Endothelial cell of umbilical vein (primary cell): ENCODE measurements at regions not wholly inside any gene's neighbourhood (a gene's known extent, or its start where the extent isn't known, plus 50 kb on each side); places are given as distances from the start of the nearest gene placed in this dataset.

ENCODE experiments used
- BruUV-seq: library from RNA; stranded (reverse); fragments of 400-500 nt; replicated peaks from 2 replicates; lab custom pipeline; 2021; lab: Mats Ljungman, UMichigan
- CTCF ChIA-PET: fragments of 300-600, 350-600 bp; sonication (Branson Sonifier 250); formaldehyde crosslinking; loops from one replicate; lab custom pipeline; 2021; ENCODE audit warnings: antibody characterized with exemption, inconsistent platforms; lab: Charles Lee
- POLR2A ChIA-PET: fragments of 300-600, 350-600 bp; sonication (Branson Sonifier 250); formaldehyde crosslinking; loops from one replicate; lab custom pipeline; 2021; ENCODE audit warnings: antibody characterized with exemption, inconsistent platforms; lab: Charles Lee
- DNase-seq: peaks from one replicate; pipeline ENCODE4 v3.0.0-alpha.2; 2011; ENCODE audit warnings: low read depth, low spot score
- FAIRE-seq: peaks from 2 replicates; lab custom pipeline; 2011; peaks lifted over from hg19 to GRCh38; lab: Jason Lieb, UNC
- H2AFZ ChIP-seq: 2 replicates; pipeline ENCODE4 v1.6.0; 2012; ENCODE audit warnings: low read depth, low read length, control low read depth, inconsistent platforms
- H3K27ac ChIP-seq: 2 replicates; pipeline ENCODE4 v1.5.1; 2011; ENCODE audit warnings: low read depth, mild to moderate bottlenecking, control low read depth, low read length, moderate library complexity; ENCODE audit not compliant: insufficient read depth
- H3K27me3 ChIP-seq, 2 experiments: 2 replicates each; pipeline versions ENCODE4 v1.6.0 to v1.6.1; 2011; ENCODE audit warnings: low read length in 2 of 2, mixed read lengths in 1 of 2; ENCODE audit not compliant: control insufficient read depth in 2 of 2, insufficient read depth in 2 of 2
- H3K36me3 ChIP-seq, 2 experiments: 2 replicates in 1 of 2; 3 replicates in 1 of 2; pipeline ENCODE4 v1.5.1; 2011; ENCODE audit warnings: low read length in 2 of 2, mild to moderate bottlenecking in 1 of 2, moderate library complexity in 1 of 2; ENCODE audit not compliant: control insufficient read depth in 2 of 2, insufficient read depth in 2 of 2; ENCODE audit errors: extremely low read depth in 1 of 2
- H3K4me1 ChIP-seq: 3 replicates; pipeline ENCODE4 v1.5.1; 2011; ENCODE audit warnings: mild to moderate bottlenecking, low read length; ENCODE audit not compliant: control insufficient read depth, insufficient read depth; ENCODE audit errors: extremely low read depth
- H3K4me2 ChIP-seq: 2 replicates; pipeline ENCODE4 v1.6.1; 2011; ENCODE audit warnings: low read length, control low read depth, mixed read lengths; ENCODE audit not compliant: insufficient read depth
- H3K4me3 ChIP-seq, 3 experiments: fragments of 200-600 bp in 1 of 3; sonication (generic), shearing (Covaris generic) in 1 of 3; replicated peaks in 1 of 3; 2 replicates each; pipeline ENCODE4 v1.5.1; 2011 to 2016; ENCODE audit warnings: control low read depth in 3 of 3, low read length in 3 of 3, mild to moderate bottlenecking in 2 of 3, inconsistent platforms in 1 of 3, low read depth in 1 of 3, moderate library complexity in 1 of 3; ENCODE audit not compliant: insufficient read depth in 1 of 3
- H3K79me2 ChIP-seq: 2 replicates; pipeline ENCODE4 v1.6.0; 2012; ENCODE audit warnings: low read length, inconsistent platforms; ENCODE audit not compliant: control insufficient read depth, insufficient read depth
- H3K9ac ChIP-seq: replicated peaks from 2 replicates; pipeline ENCODE3; 2011; ENCODE audit warnings: low read length, control low read depth; ENCODE audit not compliant: insufficient read depth; ENCODE audit errors: extremely low read depth
- H3K9me1 ChIP-seq: replicated peaks from 3 replicates; pipeline ENCODE4 v1.6.0; 2011; ENCODE audit warnings: mild to moderate bottlenecking, low read length; ENCODE audit not compliant: control insufficient read depth, insufficient read depth; ENCODE audit errors: extremely low read depth
- H3K9me3 ChIP-seq: replicated peaks from 2 replicates; pipeline ENCODE4 v1.5.1; 2012; ENCODE audit warnings: low read length, inconsistent platforms; ENCODE audit not compliant: control insufficient read depth, insufficient read depth
- H4K20me1 ChIP-seq: replicated peaks from 2 replicates; pipeline ENCODE3; 2011; ENCODE audit warnings: mild to moderate bottlenecking, low read length; ENCODE audit not compliant: control insufficient read depth, insufficient read depth; ENCODE audit errors: extremely low read depth
- EZH2 ChIP-seq: IDR thresholded peaks from 2 replicates; pipeline ENCODE4 v1.6.1; 2012; ENCODE audit warnings: borderline replicate concordance, low read depth, mild to moderate bottlenecking, moderate library complexity, low read length, inconsistent platforms; ENCODE audit not compliant: severe bottlenecking
- FOS ChIP-seq: IDR thresholded peaks from 2 replicates; pipeline ENCODE4 v1.6.1; 2011; ENCODE audit warnings: mild to moderate bottlenecking, low read length, moderate library complexity, borderline replicate concordance; ENCODE audit not compliant: insufficient read depth
- GATA2 ChIP-seq: IDR thresholded peaks from 2 replicates; pipeline ENCODE4 v1.7.0; 2011; ENCODE audit warnings: low read depth, mild to moderate bottlenecking, moderate library complexity, mixed read lengths, low read length; ENCODE audit not compliant: insufficient read length, insufficient read depth
- JUN ChIP-seq: IDR thresholded peaks from 2 replicates; pipeline ENCODE4 v1.6.1; 2011; ENCODE audit warnings: borderline replicate concordance, low read depth; ENCODE audit not compliant: insufficient read length, insufficient read depth
- MAX ChIP-seq: IDR thresholded peaks from 2 replicates; pipeline ENCODE4 v1.6.1; 2011; ENCODE audit not compliant: insufficient read depth, insufficient read length
- MYC ChIP-seq: IDR thresholded peaks from one replicate; pipeline ENCODE4 v1.6.1; 2011; ENCODE audit warnings: mild to moderate bottlenecking, low read depth, low read length
- POLR2A ChIP-seq: IDR thresholded peaks from 2 replicates; pipeline ENCODE4 v1.6.1; 2012; ENCODE audit warnings: low read depth, mild to moderate bottlenecking, control low read depth, low read length
- POLR2AphosphoS5 ChIP-seq: IDR thresholded peaks from 2 replicates; pipeline ENCODE4 v1.6.1; 2012; ENCODE audit warnings: low read depth, mild to moderate bottlenecking, control low read depth, low read length, moderate library complexity; ENCODE audit not compliant: insufficient read depth
- dilution Hi-C: fragments of 300-500 bp; cut with MboI; formaldehyde crosslinking; loops from one replicate; pipeline ENCODE4 v1.15.0; 2019; ENCODE audit warnings: low sequenced_read_pairs; ENCODE audit not compliant: extremely low pct_ligation_motif_present
- intact Hi-C: fragments of 100-400 bp; cut with micrococcal nuclease; formaldehyde crosslinking; loops from one replicate; pipeline ENCODE4 v1.10.0; 2022
- TF ChIP-seq, protein P1 (sequence below), 2 donors: IDR thresholded peaks; 1 replicate in 1 of 2; 2 replicates in 1 of 2; pipeline ENCODE4 v1.5.1; 2011; ENCODE audit warnings: low read length in 2 of 2, mild to moderate bottlenecking in 2 of 2, moderate library complexity in 2 of 2, control low read depth in 1 of 2, inconsistent platforms in 1 of 2, low read depth in 1 of 2; ENCODE audit not compliant: insufficient read depth in 1 of 2; ENCODE audit errors: extremely low read depth in 1 of 2

- Histone ChIP-seq H3K9me1 (no peaks in the 10 kb centered on the region), H3K4me2 (no peak overlapping the region), H3K9ac (no peak overlapping the region), H4K20me1 (no peaks in the 10 kb centered on the region), H3K4me1 (no peaks in the 10 kb centered on the region), H3K79me2 (no peaks in the 10 kb centered on the region), H3K36me3 (no peaks in the 10 kb centered on the region), H3K27me3 (no peaks in the 10 kb centered on the region), H3K27ac (no peak overlapping the region), H3K9me3 (peaks cover 4% of the 10 kb centered on the region), H3K4me3 (no peak overlapping the region), H2AFZ (no peak overlapping the region)
- dilution Hi-C loops (no loop called here), intact Hi-C loops (no loop called here)
- no TSS peak for BruUV-seq
- ChIA-PET POLR2A (no interaction called here), CTCF (no interaction called here)
- FAIRE-seq (no peak), DNase-seq (no peak)
- TF ChIP-seq MYC (no peak), EZH2 (no peak), GATA2 (no peak), POLR2A (no peak), POLR2AphosphoS5 (no peak), MAX (no peak), JUN (no peak), FOS (no peak)
- TF ChIP-seq, protein P1, sequence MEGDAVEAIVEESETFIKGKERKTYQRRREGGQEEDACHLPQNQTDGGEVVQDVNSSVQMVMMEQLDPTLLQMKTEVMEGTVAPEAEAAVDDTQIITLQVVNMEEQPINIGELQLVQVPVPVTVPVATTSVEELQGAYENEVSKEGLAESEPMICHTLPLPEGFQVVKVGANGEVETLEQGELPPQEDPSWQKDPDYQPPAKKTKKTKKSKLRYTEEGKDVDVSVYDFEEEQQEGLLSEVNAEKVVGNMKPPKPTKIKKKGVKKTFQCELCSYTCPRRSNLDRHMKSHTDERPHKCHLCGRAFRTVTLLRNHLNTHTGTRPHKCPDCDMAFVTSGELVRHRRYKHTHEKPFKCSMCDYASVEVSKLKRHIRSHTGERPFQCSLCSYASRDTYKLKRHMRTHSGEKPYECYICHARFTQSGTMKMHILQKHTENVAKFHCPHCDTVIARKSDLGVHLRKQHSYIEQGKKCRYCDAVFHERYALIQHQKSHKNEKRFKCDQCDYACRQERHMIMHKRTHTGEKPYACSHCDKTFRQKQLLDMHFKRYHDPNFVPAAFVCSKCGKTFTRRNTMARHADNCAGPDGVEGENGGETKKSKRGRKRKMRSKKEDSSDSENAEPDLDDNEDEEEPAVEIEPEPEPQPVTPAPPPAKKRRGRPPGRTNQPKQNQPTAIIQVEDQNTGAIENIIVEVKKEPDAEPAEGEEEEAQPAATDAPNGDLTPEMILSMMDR (IDR thresholded peaks at IDR 0.05; ENCODE audit: extremely low read depth in 1 of 2, insufficient read depth in 1 of 2, low read depth in 1 of 2, low read length in 2 of 2), result no peak
Measured at GRCh38 chr5:18732556-18733479, 1098.6 kb downstream of the TAF11L14 start.
